Fibroblast of skin of abdomen (primary cell): ENCODE measurements at regions not wholly inside any gene's neighbourhood (a gene's known extent, or its start where the extent isn't known, plus 50 kb on each side); places are given as distances from the start of the nearest gene placed in this dataset.

Experiments
- DNase-seq: peaks from one replicate; pipeline ENCODE4 v3.0.0-alpha.2; 2013

GRCh38 chr11:116471608-116472256 is 301.1 kb downstream of the BUD13 start:
- DNase-seq, result peak; percentile 94

GRCh38 chr11:116468699-116469098 is 304.1 kb downstream of the BUD13 start:
- no peak for DNase-seq

GRCh38 chr11:116467823-116468222 is 305.0 kb downstream of the BUD13 start:
- peak; percentile 84 for DNase-seq

DNA sequence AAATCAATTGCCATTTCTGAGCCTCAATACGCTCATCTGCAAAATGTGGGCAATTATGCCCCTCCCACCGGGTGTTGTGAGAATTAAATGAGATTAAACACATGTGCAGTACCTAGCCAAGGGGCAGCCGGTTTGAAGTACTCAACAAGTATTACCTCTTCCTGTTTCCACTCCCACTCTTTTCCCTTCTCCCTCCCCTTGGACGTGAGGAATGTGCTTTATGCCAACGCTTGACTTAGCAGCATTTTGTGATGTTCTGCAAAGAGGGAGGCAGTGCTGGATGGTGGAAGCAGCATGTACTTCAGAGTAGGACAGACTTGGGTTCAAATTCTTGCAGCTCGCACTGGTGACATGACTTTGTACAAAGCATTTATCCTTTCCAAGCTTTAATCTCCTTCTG is 306.0 kb downstream of the BUD13 start:
- DNase-seq, result no peak

GRCh38 chr11:116466191-116466590 is 306.6 kb downstream of the BUD13 start:
- DNase-seq, result no peak

DNA sequence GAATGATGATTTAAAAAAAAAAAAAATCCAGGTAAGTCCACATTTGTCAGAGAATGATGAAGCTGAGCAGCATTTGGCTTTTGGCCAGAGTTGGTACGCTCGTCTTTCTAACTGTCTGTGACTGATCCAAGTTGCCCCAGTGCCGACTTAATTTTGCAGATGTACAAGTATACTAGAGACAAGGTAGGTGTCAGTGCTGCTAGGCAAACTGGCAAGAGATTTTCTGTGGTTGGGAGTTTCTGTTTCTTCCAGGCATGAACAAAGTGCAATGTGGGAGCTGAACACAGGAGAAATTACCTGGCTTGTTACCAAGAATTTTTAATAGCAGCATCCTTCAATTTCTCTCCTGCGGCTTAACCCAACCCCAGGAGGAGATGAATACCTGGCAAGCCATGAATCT is 307.7 kb downstream of the BUD13 start:
- DNase-seq, result no peak

DNA sequence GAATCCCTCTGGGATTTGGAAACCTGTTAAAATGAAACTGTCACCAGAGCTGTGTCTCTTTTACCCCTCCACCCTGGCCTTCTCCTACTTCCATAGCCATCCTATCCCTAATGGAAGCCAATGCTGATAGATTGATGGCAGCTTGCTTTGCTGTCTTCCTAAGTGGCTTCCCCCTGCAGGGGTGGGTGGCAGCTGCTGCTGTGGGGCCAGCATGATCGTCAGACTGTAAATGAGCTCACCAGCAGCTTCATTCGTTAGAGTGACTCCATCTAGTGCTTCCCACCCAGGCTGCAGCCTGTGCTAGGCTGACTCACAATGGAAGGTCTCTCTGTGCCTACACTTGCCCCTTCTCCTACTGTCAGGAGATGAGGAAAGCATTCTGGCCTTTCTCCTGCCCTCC is 311.0 kb downstream of the BUD13 start:
- DNase-seq, result peak; percentile 32

- DNase-seq, result no peak
Observed at GRCh38 chr11:116460156-116460920, 312.4 kb downstream of the BUD13 start.

- DNase-seq, result no peak
Observed at GRCh38 chr11:116459185-116460045, 313.4 kb downstream of the BUD13 start.

DNA sequence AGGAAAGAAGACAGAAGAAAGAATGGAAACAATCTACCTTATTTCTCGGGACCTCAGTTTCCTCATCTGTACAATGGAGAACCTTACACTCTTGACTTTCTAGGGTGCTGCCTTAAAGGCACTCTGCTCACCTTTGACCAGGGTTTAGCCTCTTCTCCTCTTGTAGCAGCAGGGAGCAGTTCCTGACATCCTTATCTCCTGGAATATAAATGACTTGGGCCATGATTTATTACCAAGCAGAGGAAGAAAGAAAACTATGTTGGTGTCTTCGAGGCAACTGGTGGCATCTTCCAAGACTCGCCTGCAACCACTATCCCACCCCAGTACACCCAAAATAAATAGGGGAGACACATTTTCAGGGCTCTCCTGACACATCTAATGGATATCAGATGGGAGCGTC is 314.2 kb downstream of the BUD13 start:
- no peak for DNase-seq

GRCh38 chr11:116457336-116458007 is 315.3 kb downstream of the BUD13 start:
- no peak for DNase-seq

GRCh38 chr11:116454951-116455350 is 317.8 kb downstream of the BUD13 start:
- no peak for DNase-seq

DNA sequence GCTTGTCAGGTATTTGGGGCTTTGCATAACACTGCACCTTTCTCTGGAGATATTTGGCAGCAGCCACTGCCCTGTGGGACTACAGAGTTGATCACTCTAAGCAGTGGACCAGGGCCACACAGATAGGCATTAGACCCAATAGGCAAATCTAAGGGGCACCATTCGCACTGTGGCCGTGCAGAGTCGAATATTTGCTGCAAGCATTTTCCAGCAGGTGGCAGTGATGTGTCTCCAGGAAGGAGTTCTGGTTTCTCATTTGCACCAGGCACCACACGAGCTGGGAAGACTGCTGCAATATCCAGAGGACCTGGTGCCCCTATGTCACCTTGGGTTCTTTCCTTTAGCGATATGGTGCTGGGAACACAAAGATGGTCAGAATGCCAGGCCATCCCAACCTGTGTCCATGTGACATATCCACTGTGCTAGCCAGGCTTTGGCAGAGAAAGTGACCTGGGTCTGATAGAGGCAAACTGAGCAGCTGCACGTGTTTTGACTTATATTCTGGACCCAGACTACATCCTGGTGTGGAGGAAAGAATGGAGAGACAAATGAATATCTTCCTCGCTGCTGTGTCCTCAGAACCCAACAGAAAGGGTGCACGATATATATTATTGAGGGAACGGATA is 318.7 kb downstream of the BUD13 start:
- DNase-seq, result peak; percentile 48

DNA sequence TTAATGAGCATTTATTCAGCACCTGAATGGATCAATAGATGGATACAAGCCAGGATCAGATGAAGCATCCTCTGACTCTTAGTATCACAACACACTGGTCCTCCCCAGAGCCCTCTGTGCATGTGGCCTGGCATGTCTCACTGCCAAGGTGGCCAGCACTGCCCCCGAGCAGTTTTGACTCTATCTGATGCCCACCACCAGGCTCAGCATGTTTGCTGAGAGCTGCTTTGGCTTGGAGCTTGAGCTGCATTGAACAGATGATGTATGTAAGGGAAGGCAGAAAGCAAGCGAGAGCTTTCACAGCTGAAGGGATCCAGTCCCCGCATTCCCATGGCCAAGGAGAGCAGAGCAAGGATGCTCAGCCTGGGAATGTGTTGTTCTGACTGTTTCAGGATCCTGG is 320.3 kb downstream of the BUD13 start:
- DNase-seq, result no peak

- no peak for DNase-seq
Observed at GRCh38 chr11:116449522-116449921, 323.3 kb downstream of the BUD13 start.

DNA sequence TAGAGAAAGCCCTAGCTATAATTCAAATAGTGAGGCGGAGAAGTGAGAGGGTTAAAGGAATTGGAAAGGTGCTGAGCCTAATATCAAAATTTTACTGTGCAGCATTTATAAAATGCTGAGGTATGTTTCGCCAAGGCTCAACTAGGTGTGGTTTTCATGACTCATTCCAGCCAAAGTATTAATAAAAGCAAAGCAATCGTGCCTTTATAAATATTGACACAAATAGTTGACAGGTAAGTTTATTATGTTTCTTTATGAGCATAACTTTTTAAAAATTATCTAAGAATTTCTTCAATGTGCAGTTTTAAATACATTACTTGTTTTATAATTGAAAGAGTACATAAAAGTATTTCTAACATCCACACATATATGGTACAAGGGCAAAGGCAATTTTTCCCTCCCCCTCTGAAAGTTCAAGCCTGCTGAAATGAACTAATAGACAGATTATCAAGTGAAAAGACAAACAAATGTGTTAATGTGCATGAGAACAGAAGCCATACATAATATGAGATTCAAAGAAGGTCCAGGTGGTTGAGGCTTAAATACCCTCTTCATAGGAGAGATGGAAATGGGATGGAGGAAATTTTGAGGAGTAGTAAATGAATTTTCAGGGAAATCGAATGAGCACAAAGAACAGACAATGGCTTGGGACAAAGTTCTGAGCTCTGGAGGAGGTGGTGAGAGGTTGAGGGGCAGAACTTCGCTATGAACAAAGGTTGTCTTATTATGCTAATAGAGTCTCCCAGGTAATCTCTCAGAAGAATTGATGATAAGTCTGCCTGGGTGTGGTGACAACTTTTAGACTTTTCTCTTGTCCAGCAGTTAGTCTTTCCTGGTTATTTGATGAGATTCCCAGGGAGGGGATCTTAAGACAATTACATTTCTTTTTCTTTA is 326.5 kb downstream of the BUD13 start:
- DNase-seq, result no peak

GRCh38 chr11:116445108-116446047 is 327.4 kb downstream of the BUD13 start:
- no peak for DNase-seq

GRCh38 chr11:116442238-116442752 is 330.5 kb downstream of the BUD13 start:
- no peak for DNase-seq

GRCh38 chr11:116439361-116439677 is 333.5 kb downstream of the BUD13 start:
- no peak for DNase-seq
